ENCODE measurements at regions not wholly inside any gene's neighbourhood (a gene's known extent, or its start where the extent isn't known, plus 50 kb on each side); places are given as distances from the start of the nearest gene placed in this dataset.
A peak's percentile ranks its signal among the peaks of the same experiment; 100 is the strongest.
"Not testable (repeated sequence)": the region's sequence is repeated elsewhere in the genome, so short reads cannot be mapped to it uniquely, and the experiment has no call there.

DNA sequence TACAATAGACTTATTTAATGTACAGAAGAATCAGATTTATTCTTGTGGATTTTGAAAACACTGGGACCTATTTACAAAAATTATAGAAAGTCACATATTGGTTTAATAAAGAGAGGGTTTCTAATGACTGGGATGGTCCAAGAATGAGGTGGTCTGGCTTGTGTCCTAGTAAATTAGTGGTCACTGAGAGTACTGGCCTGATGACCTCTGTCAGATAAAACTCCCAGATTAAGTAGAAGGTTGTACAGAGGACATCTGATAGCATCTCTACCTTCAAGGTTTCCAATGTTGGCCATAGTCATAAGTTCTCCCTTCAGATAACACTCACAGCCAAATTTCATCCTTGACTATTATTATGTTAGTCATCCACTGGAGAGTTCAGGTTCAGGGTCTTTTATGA lies 692.9 kb downstream of the MTRR start:
- H3K36me3 ChIP-seq (ENCODE audit: control insufficient read depth, insufficient read depth, low read length, severe bottlenecking), result no peaks in the 10 kb centered on the region
- no peak for DNase-seq (ENCODE audit: low read depth)
- H3K4me3 ChIP-seq (ENCODE audit: low read length), result no peak overlapping the region
- H3K9me3 ChIP-seq (ENCODE audit: control insufficient read depth, low read length), result no peaks in the 10 kb centered on the region
- no peaks in the 10 kb centered on the region for H3K27me3 ChIP-seq (replicated peaks; ENCODE audit: control insufficient read depth, insufficient read depth, low read length)
- no peaks in the 10 kb centered on the region for H3K4me1 ChIP-seq (ENCODE audit: control insufficient read depth, insufficient read depth, low read length)
- H3K9ac ChIP-seq (ENCODE audit: low read length), result no peak overlapping the region

DNA sequence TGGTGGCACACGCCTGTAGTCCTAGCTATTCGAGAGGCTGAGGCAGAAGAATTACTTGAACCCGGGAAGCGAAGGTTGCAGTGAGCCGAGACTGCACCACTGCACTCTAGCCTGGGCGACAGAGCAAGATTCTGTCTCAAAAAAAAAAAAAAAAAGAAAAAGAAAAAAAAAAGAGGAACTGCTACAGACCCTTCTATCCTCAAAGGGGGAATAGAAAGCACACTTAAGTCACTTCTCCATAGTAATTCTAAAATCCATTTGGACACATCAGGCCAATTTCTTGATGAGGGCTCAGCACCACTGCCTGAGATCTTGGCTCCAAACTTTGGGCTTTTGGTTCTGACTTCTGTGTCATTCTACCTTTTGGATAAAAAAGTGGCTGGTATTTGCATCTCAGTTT lies 694.6 kb downstream of the MTRR start:
- not testable (repeated sequence) for DNase-seq (ENCODE audit: low read depth); H3K4me1 ChIP-seq (ENCODE audit: control insufficient read depth, insufficient read depth, low read length); H3K9me3 ChIP-seq (ENCODE audit: control insufficient read depth, low read length)

DNA sequence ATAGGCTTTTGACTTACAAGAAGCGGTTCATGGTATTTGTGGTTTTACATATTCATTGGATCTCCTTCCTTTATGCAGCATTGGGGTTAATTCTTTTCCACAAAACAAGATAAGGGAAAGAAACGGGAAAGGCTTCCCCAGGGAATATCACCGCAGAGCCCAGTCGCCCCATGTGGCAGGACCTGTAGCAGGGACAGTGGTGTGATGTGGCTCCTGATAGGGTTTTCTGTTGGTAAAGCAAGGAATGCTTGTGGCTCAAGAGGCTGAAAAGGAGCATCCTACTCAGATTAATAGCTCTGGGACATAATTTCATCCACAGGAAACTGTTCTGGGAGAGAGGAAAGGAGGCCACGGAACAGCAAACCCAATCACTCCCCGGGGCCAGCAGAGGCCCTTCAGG lies 699.9 kb downstream of the MTRR start:
- H3K4me1 ChIP-seq (ENCODE audit: control insufficient read depth, insufficient read depth, low read length), result no peaks in the 10 kb centered on the region
- H3K9me3 ChIP-seq (ENCODE audit: control insufficient read depth, low read length), result no peaks in the 10 kb centered on the region
- no peak for DNase-seq (ENCODE audit: low read depth)
- H3K9ac ChIP-seq (ENCODE audit: low read length), result no peak overlapping the region
- no peaks in the 10 kb centered on the region for H3K36me3 ChIP-seq (ENCODE audit: control insufficient read depth, insufficient read depth, low read length, severe bottlenecking)
- H3K27me3 ChIP-seq (replicated peaks; ENCODE audit: control insufficient read depth, insufficient read depth, low read length), result no peaks in the 10 kb centered on the region
- no peak overlapping the region for H3K4me3 ChIP-seq (ENCODE audit: low read length)

More for the DNA sequence above, 694.6 kb downstream of the MTRR start:
- H3K27me3 ChIP-seq (replicated peaks; ENCODE audit: control insufficient read depth, insufficient read depth, low read length); H3K4me3 ChIP-seq (ENCODE audit: low read length); H3K9ac ChIP-seq (ENCODE audit: low read length); H3K36me3 ChIP-seq (ENCODE audit: control insufficient read depth, insufficient read depth, low read length, severe bottlenecking): not testable (repeated sequence)

DNA sequence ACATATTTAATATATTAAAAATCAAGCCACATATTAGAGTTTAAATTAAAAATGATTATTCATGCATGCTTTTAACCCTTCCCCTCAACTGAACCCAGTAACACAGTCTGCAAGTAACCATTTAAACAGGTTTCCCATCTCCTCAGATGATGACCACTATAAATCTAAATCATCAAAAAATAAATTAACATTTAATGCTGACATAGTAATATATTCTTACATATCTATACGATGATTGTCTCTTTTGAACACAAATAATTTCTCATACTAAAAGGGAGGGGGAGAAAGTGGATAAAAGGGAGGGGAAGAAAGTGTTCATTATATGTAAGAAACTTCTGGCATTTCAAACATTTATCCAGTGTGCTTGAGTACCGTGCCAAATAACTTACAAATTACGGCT lies 701.6 kb downstream of the MTRR start:
- Histone ChIP-seq H3K9ac (ENCODE audit: low read length) (no peak overlapping the region), H3K4me3 (ENCODE audit: low read length) (no peak overlapping the region), H3K36me3 (ENCODE audit: control insufficient read depth, insufficient read depth, low read length, severe bottlenecking) (no peaks in the 10 kb centered on the region), H3K4me1 (ENCODE audit: control insufficient read depth, insufficient read depth, low read length) (no peaks in the 10 kb centered on the region), H3K9me3 (ENCODE audit: control insufficient read depth, low read length) (no peaks in the 10 kb centered on the region), H3K27me3 (replicated peaks; ENCODE audit: control insufficient read depth, insufficient read depth, low read length) (no peaks in the 10 kb centered on the region)
- DNase-seq (ENCODE audit: low read depth), result no peak

DNA sequence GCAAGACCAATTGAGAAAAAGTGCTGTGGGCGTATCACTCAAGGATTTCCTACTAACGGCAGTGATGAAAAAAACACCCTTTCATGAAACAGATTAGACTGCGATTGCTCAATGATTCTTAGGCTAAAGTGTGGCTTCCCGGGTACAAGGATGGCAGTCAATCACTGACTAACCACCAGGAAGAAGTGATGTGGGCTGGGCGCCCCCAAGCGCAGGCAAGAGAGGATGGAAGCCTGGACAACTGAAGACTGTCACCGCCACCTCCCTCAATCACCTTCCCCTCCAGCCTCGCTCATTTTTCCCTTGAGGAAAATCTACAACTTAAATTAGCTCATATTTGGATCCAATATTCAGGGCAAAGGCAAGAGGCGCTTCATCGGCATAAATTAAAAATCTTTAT lies 707.2 kb downstream of the MTRR start:
- peak overlapping the region; percentile 45 for H3K4me3 ChIP-seq (ENCODE audit: low read length)
- no peaks in the 10 kb centered on the region for H3K4me1 ChIP-seq (ENCODE audit: control insufficient read depth, insufficient read depth, low read length)
- no peak for DNase-seq (ENCODE audit: low read depth)
- H3K9ac ChIP-seq (ENCODE audit: low read length), result no peak overlapping the region
- H3K36me3 ChIP-seq (ENCODE audit: control insufficient read depth, insufficient read depth, low read length, severe bottlenecking), result no peaks in the 10 kb centered on the region
- no peaks in the 10 kb centered on the region for H3K9me3 ChIP-seq (ENCODE audit: control insufficient read depth, low read length)
- no peaks in the 10 kb centered on the region for H3K27me3 ChIP-seq (replicated peaks; ENCODE audit: control insufficient read depth, insufficient read depth, low read length)

DNA sequence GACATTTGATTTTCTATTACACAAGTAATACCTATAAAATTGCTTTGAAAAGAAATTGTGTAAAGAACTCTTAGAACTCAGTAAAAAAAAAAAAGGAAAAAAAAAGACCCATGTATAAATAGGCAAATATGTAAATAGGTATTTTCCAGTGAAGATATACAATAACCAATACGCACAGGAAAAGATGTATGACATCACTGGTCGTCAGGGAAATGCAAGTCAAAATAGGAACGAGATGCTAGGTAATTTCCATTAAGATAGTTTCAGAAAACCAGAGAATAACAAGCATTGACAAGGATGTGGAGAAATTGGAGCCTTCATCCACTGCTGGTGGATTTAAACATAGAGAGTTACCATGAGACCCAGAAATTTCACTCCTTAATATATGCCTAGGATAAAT lies 708.8 kb downstream of the MTRR start:
- no peak overlapping the region for H3K9ac ChIP-seq (ENCODE audit: low read length)
- H3K4me3 ChIP-seq (ENCODE audit: low read length), result no peak overlapping the region
- H3K9me3 ChIP-seq (ENCODE audit: control insufficient read depth, low read length), result no peaks in the 10 kb centered on the region
- H3K4me1 ChIP-seq (ENCODE audit: control insufficient read depth, insufficient read depth, low read length), result no peaks in the 10 kb centered on the region
- no peaks in the 10 kb centered on the region for H3K36me3 ChIP-seq (ENCODE audit: control insufficient read depth, insufficient read depth, low read length, severe bottlenecking)
- H3K27me3 ChIP-seq (replicated peaks; ENCODE audit: control insufficient read depth, insufficient read depth, low read length), result no peaks in the 10 kb centered on the region
- peak; percentile 28 for DNase-seq (ENCODE audit: low read depth)

DNA sequence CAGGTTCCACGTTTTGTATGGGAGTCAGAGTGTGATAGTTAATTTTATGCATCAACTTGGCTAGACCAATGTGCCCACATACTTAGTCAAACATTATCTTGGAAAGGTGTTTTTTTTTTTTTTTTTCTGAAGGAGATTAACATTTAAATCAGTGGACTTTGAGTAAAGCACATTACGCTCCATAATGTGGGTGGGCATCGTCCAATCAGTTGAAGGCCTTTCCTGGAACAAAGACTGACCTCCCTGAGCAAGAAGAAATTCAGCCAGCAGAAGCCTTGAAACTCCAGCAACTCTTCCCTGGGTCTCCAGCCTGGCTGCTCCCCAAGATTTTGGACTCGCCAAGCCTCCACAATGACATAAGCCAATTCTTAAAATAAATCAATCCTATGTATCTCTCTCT lies 711.4 kb downstream of the MTRR start:
- no peaks in the 10 kb centered on the region for H3K27me3 ChIP-seq (replicated peaks; ENCODE audit: control insufficient read depth, insufficient read depth, low read length)
- no peak for DNase-seq (ENCODE audit: low read depth)
- no peak overlapping the region for H3K9ac ChIP-seq (ENCODE audit: low read length)
- H3K36me3 ChIP-seq (ENCODE audit: control insufficient read depth, insufficient read depth, low read length, severe bottlenecking), result no peaks in the 10 kb centered on the region
- H3K4me3 ChIP-seq (ENCODE audit: low read length), result no peak overlapping the region
- H3K9me3 ChIP-seq (ENCODE audit: control insufficient read depth, low read length), result no peaks in the 10 kb centered on the region
- H3K4me1 ChIP-seq (ENCODE audit: control insufficient read depth, insufficient read depth, low read length), result no peaks in the 10 kb centered on the region

DNA sequence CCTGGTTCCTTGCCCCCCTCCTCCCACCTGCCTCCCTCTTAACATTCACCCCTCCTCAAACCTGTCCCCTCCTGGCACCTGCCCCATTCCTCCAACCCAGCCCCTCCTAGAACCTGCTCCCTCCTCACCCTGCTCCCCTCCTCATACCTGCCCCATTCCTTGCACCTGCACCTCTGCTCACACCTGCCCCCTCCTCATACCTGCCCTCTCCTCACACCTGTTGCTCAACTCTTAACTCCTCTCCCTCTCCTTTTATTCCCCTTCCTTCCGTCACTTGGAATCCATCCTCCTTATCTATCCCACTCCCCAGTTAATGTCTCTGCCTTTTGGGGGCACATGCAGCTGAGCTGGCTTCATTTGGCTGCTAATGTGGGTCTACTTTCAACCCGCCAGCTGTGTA lies 712.1 kb downstream of the MTRR start:
- no peaks in the 10 kb centered on the region for H3K36me3 ChIP-seq (ENCODE audit: control insufficient read depth, insufficient read depth, low read length, severe bottlenecking)
- no peak for DNase-seq (ENCODE audit: low read depth)
- no peak overlapping the region for H3K9ac ChIP-seq (ENCODE audit: low read length)
- H3K4me1 ChIP-seq (ENCODE audit: control insufficient read depth, insufficient read depth, low read length), result no peaks in the 10 kb centered on the region
- no peaks in the 10 kb centered on the region for H3K9me3 ChIP-seq (ENCODE audit: control insufficient read depth, low read length)
- no peak overlapping the region for H3K4me3 ChIP-seq (ENCODE audit: low read length)
- no peaks in the 10 kb centered on the region for H3K27me3 ChIP-seq (replicated peaks; ENCODE audit: control insufficient read depth, insufficient read depth, low read length)

DNA sequence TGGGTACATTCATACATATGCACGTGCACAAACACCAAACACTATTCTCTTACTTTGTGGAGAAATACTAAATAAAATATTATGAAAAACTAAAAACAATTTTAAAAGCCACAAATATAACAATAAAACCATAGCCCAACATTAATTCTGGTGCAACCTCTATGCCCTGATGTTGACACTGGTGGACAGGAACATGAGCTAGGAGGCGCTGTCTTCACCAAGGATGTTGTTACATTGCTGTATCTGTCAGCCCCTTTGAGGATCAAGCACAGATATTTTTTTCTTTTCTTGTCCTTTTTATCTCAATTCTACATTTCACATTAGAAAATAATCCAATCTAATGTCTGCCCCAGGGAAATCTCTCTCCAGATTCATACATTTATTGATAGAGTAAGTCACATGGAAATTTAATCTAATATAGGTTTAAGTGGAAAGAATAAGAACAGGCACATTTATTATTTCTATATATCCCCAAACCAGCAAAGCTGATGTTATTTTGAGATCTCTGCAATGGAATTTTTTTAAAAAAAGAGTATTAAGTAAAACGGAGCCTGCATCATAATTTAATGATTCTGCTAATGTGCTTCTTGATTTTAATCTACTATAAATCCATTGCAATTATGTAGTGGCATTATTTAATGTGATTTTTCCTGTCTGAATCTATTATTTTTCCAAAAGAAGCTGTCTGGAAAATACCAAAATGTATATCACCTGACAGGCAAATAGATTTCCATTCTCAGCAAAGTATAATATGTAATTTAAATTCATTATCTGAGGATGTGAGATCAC lies 716.5 kb downstream of the MTRR start:
- DNase-seq (ENCODE audit: low read depth), result no peak
- no peak overlapping the region for H3K4me3 ChIP-seq (ENCODE audit: low read length)
- H3K27me3 ChIP-seq (replicated peaks; ENCODE audit: control insufficient read depth, insufficient read depth, low read length), result no peaks in the 10 kb centered on the region
- no peaks in the 10 kb centered on the region for H3K4me1 ChIP-seq (ENCODE audit: control insufficient read depth, insufficient read depth, low read length)
- H3K36me3 ChIP-seq (ENCODE audit: control insufficient read depth, insufficient read depth, low read length, severe bottlenecking), result no peaks in the 10 kb centered on the region
- H3K9me3 ChIP-seq (ENCODE audit: control insufficient read depth, low read length), result peaks cover 1% of the 10 kb centered on the region
- no peak overlapping the region for H3K9ac ChIP-seq (ENCODE audit: low read length)

DNA sequence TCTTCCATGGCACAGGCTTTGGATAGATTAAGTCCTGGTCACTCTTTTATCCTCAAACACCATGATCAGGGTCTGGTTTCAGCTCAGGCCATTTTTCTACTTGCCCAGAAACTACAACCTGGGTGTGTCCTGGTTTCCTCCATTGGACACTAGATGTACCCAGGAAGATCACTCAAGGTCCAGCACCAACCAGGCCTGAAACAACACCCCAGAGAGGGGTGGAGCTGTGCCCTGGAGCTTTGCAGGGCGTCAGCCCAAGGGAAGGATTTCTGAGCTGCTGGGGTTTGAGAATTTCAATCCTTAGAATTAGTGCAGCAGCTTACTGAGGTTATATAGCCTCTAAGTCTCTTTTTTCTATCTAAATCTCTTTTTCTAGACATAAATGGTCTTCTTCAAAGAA lies 722.0 kb downstream of the MTRR start:
- Histone ChIP-seq H3K9me3 (ENCODE audit: control insufficient read depth, low read length) (peaks cover 4% of the 10 kb centered on the region), H3K4me3 (ENCODE audit: low read length) (no peak overlapping the region), H3K36me3 (ENCODE audit: control insufficient read depth, insufficient read depth, low read length, severe bottlenecking) (no peaks in the 10 kb centered on the region), H3K4me1 (ENCODE audit: control insufficient read depth, insufficient read depth, low read length) (no peaks in the 10 kb centered on the region), H3K9ac (ENCODE audit: low read length) (no peak overlapping the region), H3K27me3 (replicated peaks; ENCODE audit: control insufficient read depth, insufficient read depth, low read length) (no peaks in the 10 kb centered on the region)
- DNase-seq (ENCODE audit: low read depth), result no peak

DNA sequence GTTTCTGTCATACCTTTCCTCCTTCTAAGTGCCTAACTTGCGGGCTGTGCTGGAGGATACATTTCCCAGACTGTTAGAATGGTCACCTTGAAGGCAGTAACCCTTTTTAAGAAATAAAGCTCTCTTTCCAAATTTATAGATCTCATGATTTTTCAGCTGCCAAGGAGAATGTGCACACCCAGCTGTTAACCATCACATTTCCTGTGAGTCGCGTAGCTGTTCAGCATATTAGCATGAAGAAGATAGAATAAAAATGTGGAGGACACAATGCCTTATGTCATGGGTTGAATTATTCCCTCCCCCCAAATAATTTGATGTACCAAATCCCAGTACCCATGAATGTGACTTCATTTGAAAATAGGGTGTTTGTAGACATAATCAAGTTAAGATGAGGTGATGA lies 729.4 kb downstream of the MTRR start:
- DNase-seq (ENCODE audit: low read depth), result no peak
- Histone ChIP-seq H3K4me3 (ENCODE audit: low read length) (no peak overlapping the region), H3K27me3 (replicated peaks; ENCODE audit: control insufficient read depth, insufficient read depth, low read length) (no peaks in the 10 kb centered on the region), H3K36me3 (ENCODE audit: control insufficient read depth, insufficient read depth, low read length, severe bottlenecking) (no peaks in the 10 kb centered on the region), H3K4me1 (ENCODE audit: control insufficient read depth, insufficient read depth, low read length) (no peaks in the 10 kb centered on the region), H3K9ac (ENCODE audit: low read length) (no peak overlapping the region), H3K9me3 (ENCODE audit: control insufficient read depth, low read length) (no peaks in the 10 kb centered on the region)

DNA sequence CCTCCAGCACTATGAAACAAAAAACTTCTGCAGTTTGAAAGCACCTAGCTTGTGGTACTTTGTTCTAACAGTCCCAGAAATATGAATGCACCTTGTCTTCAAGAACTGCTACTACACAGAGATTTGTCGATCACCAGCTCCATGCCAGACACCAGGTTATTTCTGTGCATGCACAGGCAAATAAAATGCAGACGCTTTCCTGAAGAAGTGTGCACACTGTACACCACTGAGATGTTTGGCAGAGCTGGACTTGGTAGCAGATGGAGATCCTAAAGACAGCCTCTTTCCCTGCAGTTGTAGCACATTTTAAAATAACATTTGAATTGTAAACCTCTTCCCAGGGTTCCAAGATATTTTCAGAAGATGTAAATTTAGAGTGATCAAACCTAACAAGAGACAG lies 730.0 kb downstream of the MTRR start:
- no peak overlapping the region for H3K9ac ChIP-seq (ENCODE audit: low read length)
- H3K36me3 ChIP-seq (ENCODE audit: control insufficient read depth, insufficient read depth, low read length, severe bottlenecking), result no peaks in the 10 kb centered on the region
- H3K4me1 ChIP-seq (ENCODE audit: control insufficient read depth, insufficient read depth, low read length), result no peaks in the 10 kb centered on the region
- no peak overlapping the region for H3K4me3 ChIP-seq (ENCODE audit: low read length)
- H3K27me3 ChIP-seq (replicated peaks; ENCODE audit: control insufficient read depth, insufficient read depth, low read length), result no peaks in the 10 kb centered on the region
- H3K9me3 ChIP-seq (ENCODE audit: control insufficient read depth, low read length), result no peaks in the 10 kb centered on the region
- DNase-seq (ENCODE audit: low read depth), result no peak
